ENCODE measurements at regions not wholly inside any gene's neighbourhood (a gene's known extent, or its start where the extent isn't known, plus 50 kb on each side); places are given as distances from the start of the nearest gene placed in this dataset.
"Not testable (repeated sequence)": the region's sequence is repeated elsewhere in the genome, so short reads cannot be mapped to it uniquely, and the experiment has no call there.

- dilution Hi-C loops (cut with MboI; ENCODE audit: extremely low pct_ligation_motif_present, low sequenced_read_pairs) = no loop called here
- no peak overlapping the region for H3K27ac ChIP-seq (ENCODE audit: control insufficient read depth, insufficient read depth, low read length)
- H3K4me3 ChIP-seq (ENCODE audit: control insufficient read depth in 2 of 3, extremely low read depth in 1 of 3, insufficient read depth in 2 of 3, low read depth in 1 of 3, low read length in 3 of 3) = no peak overlapping the region
- H3K79me2 ChIP-seq (ENCODE audit: control insufficient read depth, insufficient read depth, low read length) = no peaks in the 10 kb centered on the region
- H3K27me3 ChIP-seq (ENCODE audit: control insufficient read depth, extremely low read depth, insufficient read depth, low read length) = peaks cover 3% of the 10 kb centered on the region
- DNase-seq (ENCODE audit: low read depth, low spot score) (no peak), FAIRE-seq (no peak)
- TF ChIP-seq CTCF (optimal IDR thresholded peaks at IDR 0.05 in 1 of 3, IDR thresholded peaks at IDR 0.05 in 1 of 3, conservative IDR thresholded peaks at IDR 0.05 in 1 of 3; ENCODE audit: extremely low read depth in 1 of 3, insufficient read depth in 2 of 3, low read length in 3 of 3) = no peak
- TF ChIP-seq EZH2 (IDR thresholded peaks at IDR 0.05; ENCODE audit: low read length) = no peak
- H3K9me3 ChIP-seq (ENCODE audit: control insufficient read depth, low read depth, low read length) = no peaks in the 10 kb centered on the region
- no peak overlapping the region for H3K4me2 ChIP-seq (ENCODE audit: control insufficient read depth, extremely low read depth, insufficient read depth, low read depth, low read length)
- no peaks in the 10 kb centered on the region for H3K36me3 ChIP-seq (ENCODE audit: control insufficient read depth in 2 of 2, extremely low read depth in 1 of 2, insufficient read depth in 2 of 2, low read length in 2 of 2)
- H3K9ac ChIP-seq (ENCODE audit: control insufficient read depth, extremely low read depth, insufficient read depth, low read length) = no peak overlapping the region
- H2AFZ ChIP-seq (ENCODE audit: control insufficient read depth, low read length) = no peak overlapping the region
- H3K9me1 ChIP-seq (ENCODE audit: control insufficient read depth, extremely low read depth, insufficient read depth, low read length) = no peaks in the 10 kb centered on the region
- H4K20me1 ChIP-seq (ENCODE audit: control insufficient read depth, extremely low read depth, insufficient read depth, low read length) = no peaks in the 10 kb centered on the region
- H3K4me1 ChIP-seq (ENCODE audit: control insufficient read depth, extremely low read depth, insufficient read depth, low read length) = no peaks in the 10 kb centered on the region
These were observed 283.1 kb downstream of the SIPA1L2 start for GRCh38 chr1:232346844-232347243.

GRCh38 chr1:232344791-232345399 lies 285.0 kb downstream of the SIPA1L2 start:
- no peak for FAIRE-seq
- Histone ChIP-seq H3K27me3 (ENCODE audit: control insufficient read depth, extremely low read depth, insufficient read depth, low read length) (peaks cover 4% of the 10 kb centered on the region), H3K9me3 (ENCODE audit: control insufficient read depth, low read depth, low read length) (no peaks in the 10 kb centered on the region), H3K27ac (ENCODE audit: control insufficient read depth, insufficient read depth, low read length) (no peak overlapping the region), H3K9me1 (ENCODE audit: control insufficient read depth, extremely low read depth, insufficient read depth, low read length) (no peaks in the 10 kb centered on the region), H3K4me1 (ENCODE audit: control insufficient read depth, extremely low read depth, insufficient read depth, low read length) (no peaks in the 10 kb centered on the region), H3K79me2 (ENCODE audit: control insufficient read depth, insufficient read depth, low read length) (no peaks in the 10 kb centered on the region), H3K9ac (ENCODE audit: control insufficient read depth, extremely low read depth, insufficient read depth, low read length) (no peak overlapping the region), H4K20me1 (ENCODE audit: control insufficient read depth, extremely low read depth, insufficient read depth, low read length) (no peaks in the 10 kb centered on the region), H3K4me2 (ENCODE audit: control insufficient read depth, extremely low read depth, insufficient read depth, low read depth, low read length) (no peak overlapping the region), H2AFZ (ENCODE audit: control insufficient read depth, low read length) (no peak overlapping the region), H3K4me3 (ENCODE audit: control insufficient read depth in 2 of 3, extremely low read depth in 1 of 3, insufficient read depth in 2 of 3, low read depth in 1 of 3, low read length in 3 of 3) (no peak overlapping the region), H3K36me3 (ENCODE audit: control insufficient read depth in 2 of 2, extremely low read depth in 1 of 2, insufficient read depth in 2 of 2, low read length in 2 of 2) (no peaks in the 10 kb centered on the region)
- no peak for DNase-seq (ENCODE audit: low read depth, low spot score)
- TF ChIP-seq EZH2 (IDR thresholded peaks at IDR 0.05; ENCODE audit: low read length) (no peak), CTCF (optimal IDR thresholded peaks at IDR 0.05 in 1 of 3, IDR thresholded peaks at IDR 0.05 in 1 of 3, conservative IDR thresholded peaks at IDR 0.05 in 1 of 3; ENCODE audit: extremely low read depth in 1 of 3, insufficient read depth in 2 of 3, low read length in 3 of 3) (no peak)
- dilution Hi-C loops (cut with MboI; ENCODE audit: extremely low pct_ligation_motif_present, low sequenced_read_pairs) = no loop called here

- H3K9me3 ChIP-seq (ENCODE audit: control insufficient read depth, low read depth, low read length); H4K20me1 ChIP-seq (ENCODE audit: control insufficient read depth, extremely low read depth, insufficient read depth, low read length); H3K27me3 ChIP-seq (ENCODE audit: control insufficient read depth, extremely low read depth, insufficient read depth, low read length); H3K4me2 ChIP-seq (ENCODE audit: control insufficient read depth, extremely low read depth, insufficient read depth, low read depth, low read length); H3K9me1 ChIP-seq (ENCODE audit: control insufficient read depth, extremely low read depth, insufficient read depth, low read length); H3K9ac ChIP-seq (ENCODE audit: control insufficient read depth, extremely low read depth, insufficient read depth, low read length); H3K36me3 ChIP-seq (ENCODE audit: control insufficient read depth in 2 of 2, extremely low read depth in 1 of 2, insufficient read depth in 2 of 2, low read length in 2 of 2); H3K27ac ChIP-seq (ENCODE audit: control insufficient read depth, insufficient read depth, low read length); H3K79me2 ChIP-seq (ENCODE audit: control insufficient read depth, insufficient read depth, low read length); FAIRE-seq; dilution Hi-C loops (cut with MboI; ENCODE audit: extremely low pct_ligation_motif_present, low sequenced_read_pairs); H3K4me3 ChIP-seq (ENCODE audit: control insufficient read depth in 2 of 3, extremely low read depth in 1 of 3, insufficient read depth in 2 of 3, low read depth in 1 of 3, low read length in 3 of 3); H3K4me1 ChIP-seq (ENCODE audit: control insufficient read depth, extremely low read depth, insufficient read depth, low read length); DNase-seq (ENCODE audit: low read depth, low spot score); H2AFZ ChIP-seq (ENCODE audit: control insufficient read depth, low read length): not testable (repeated sequence)
These were observed 285.7 kb downstream of the SIPA1L2 start for GRCh38 chr1:232344186-232344585.

All from keratinocyte (primary cell).